Fibroblast of lung (primary cell): ENCODE measurements at regions not wholly inside any gene's neighbourhood (a gene's known extent, or its start where the extent isn't known, plus 50 kb on each side); places are given as distances from the start of the nearest gene placed in this dataset.

Experiments used
- EZH2 ChIP-seq: IDR thresholded peaks from 2 replicates; pipeline ENCODE4 v1.5.1; 2012; ENCODE audit warnings: low read length, control low read depth, mild to moderate bottlenecking; ENCODE audit errors: missing control alignments
- TF ChIP-seq, protein P1 (sequence below), 2 donors: IDR thresholded peaks in 1 of 2; conservative IDR thresholded peaks in 1 of 2; 1 replicate in 1 of 2; 2 replicates in 1 of 2; pipeline ENCODE4 v1.5.1; 2011 to 2012; ENCODE audit warnings: low read length in 2 of 2, control low read depth in 1 of 2, inconsistent platforms in 1 of 2, low read depth in 1 of 2, mild to moderate bottlenecking in 1 of 2

DNA sequence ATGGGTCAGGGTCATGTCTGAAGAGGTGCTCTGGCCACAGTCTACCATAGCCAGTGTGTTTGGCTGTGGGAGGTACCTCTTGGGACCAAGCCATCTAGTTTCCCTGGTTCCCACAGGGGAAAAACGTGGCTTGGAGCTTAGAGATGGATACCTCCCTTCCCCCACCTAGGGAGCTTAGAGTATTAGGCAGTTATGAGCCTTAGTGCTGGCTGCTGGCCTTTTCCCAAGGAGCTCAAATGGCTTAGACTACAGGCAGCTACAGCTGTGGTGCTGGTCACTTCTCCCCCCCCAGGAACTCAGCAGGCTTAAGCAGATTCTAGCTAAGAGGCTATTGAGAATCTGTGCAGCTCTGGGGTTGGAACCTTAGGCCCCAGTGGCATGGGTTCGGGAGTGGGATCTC is 591.2 kb downstream of the NSUN3 start:
- TF ChIP-seq, protein P1, sequence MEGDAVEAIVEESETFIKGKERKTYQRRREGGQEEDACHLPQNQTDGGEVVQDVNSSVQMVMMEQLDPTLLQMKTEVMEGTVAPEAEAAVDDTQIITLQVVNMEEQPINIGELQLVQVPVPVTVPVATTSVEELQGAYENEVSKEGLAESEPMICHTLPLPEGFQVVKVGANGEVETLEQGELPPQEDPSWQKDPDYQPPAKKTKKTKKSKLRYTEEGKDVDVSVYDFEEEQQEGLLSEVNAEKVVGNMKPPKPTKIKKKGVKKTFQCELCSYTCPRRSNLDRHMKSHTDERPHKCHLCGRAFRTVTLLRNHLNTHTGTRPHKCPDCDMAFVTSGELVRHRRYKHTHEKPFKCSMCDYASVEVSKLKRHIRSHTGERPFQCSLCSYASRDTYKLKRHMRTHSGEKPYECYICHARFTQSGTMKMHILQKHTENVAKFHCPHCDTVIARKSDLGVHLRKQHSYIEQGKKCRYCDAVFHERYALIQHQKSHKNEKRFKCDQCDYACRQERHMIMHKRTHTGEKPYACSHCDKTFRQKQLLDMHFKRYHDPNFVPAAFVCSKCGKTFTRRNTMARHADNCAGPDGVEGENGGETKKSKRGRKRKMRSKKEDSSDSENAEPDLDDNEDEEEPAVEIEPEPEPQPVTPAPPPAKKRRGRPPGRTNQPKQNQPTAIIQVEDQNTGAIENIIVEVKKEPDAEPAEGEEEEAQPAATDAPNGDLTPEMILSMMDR (conservative IDR thresholded peaks at IDR 0.05 in 1 of 2, IDR thresholded peaks at IDR 0.05 in 1 of 2; ENCODE audit: low read depth in 1 of 2, low read length in 2 of 2), result no peak
- TF ChIP-seq EZH2, result no peak
